Ectodermal cell (in vitro differentiated cells): ENCODE measurements at regions not wholly inside any gene's neighbourhood (a gene's known extent, or its start where the extent isn't known, plus 50 kb on each side); places are given as distances from the start of the nearest gene placed in this dataset.

ENCODE experiments used
- H3K27ac ChIP-seq: 2 replicates; pipeline ENCODE4 v1.7.0; 2013; ENCODE audit warnings: mild to moderate bottlenecking, low read depth, low read length; ENCODE audit not compliant: insufficient read depth, poor library complexity, severe bottlenecking
- H3K27me3 ChIP-seq: 2 replicates; pipeline ENCODE4 v1.7.0; 2013; ENCODE audit warnings: mild to moderate bottlenecking, low read length; ENCODE audit not compliant: insufficient read depth, control insufficient read depth, poor library complexity, severe bottlenecking
- H3K36me3 ChIP-seq: one replicate; pipeline ENCODE4 v1.7.0; 2013; ENCODE audit warnings: low read length; ENCODE audit not compliant: control insufficient read depth, insufficient read depth
- H3K4me1 ChIP-seq: one replicate; pipeline ENCODE4 v1.7.0; 2013; ENCODE audit warnings: low read length; ENCODE audit not compliant: control insufficient read depth, insufficient read depth
- H3K4me3 ChIP-seq: 2 replicates; pipeline ENCODE4 v1.7.0; 2013; ENCODE audit warnings: low read depth, low read length, control low read depth; ENCODE audit not compliant: insufficient read depth
- H3K9me3 ChIP-seq: 2 replicates; pipeline ENCODE4 v1.7.0; 2013; ENCODE audit warnings: mild to moderate bottlenecking, low read length, moderate library complexity; ENCODE audit not compliant: control insufficient read depth
- WGBS, 2 experiments: methylation state at CpG; one replicate each; pipeline ENCODE4 v1.1.7; 2013; ENCODE audit warnings: missing lambda C conversion rate in 2 of 2; 5-methylcytosine and 5-hydroxymethylcytosine counted together

GRCh38 chr10:111976557-111976956 lies 207.0 kb downstream of the GPAM start:
- no peak overlapping the region for H3K27ac ChIP-seq
- no peaks in the 10 kb centered on the region for H3K27me3 ChIP-seq
- no peak overlapping the region for H3K4me3 ChIP-seq
- H3K4me1 ChIP-seq, result no peaks in the 10 kb centered on the region
- H3K36me3 ChIP-seq, result no peaks in the 10 kb centered on the region
- no peaks in the 10 kb centered on the region for H3K9me3 ChIP-seq
- WGBS, 2 experiments, result 88 to 97% methylated on average over 2 of the region's 2 CpGs

- Histone ChIP-seq H3K4me1 (no peaks in the 10 kb centered on the region), H3K9me3 (no peaks in the 10 kb centered on the region), H3K27me3 (no peaks in the 10 kb centered on the region), H3K36me3 (no peaks in the 10 kb centered on the region), H3K4me3 (no peak overlapping the region), H3K27ac (no peak overlapping the region)
- 88 to 92% methylated on average over 6 of the region's 6 CpGs for WGBS, 2 experiments
These were observed 199.5 kb downstream of the GPAM start for GRCh38 chr10:111984057-111984456.

- Histone ChIP-seq H3K4me3 (no peak overlapping the region), H3K9me3 (no peaks in the 10 kb centered on the region), H3K27ac (no peak overlapping the region), H3K27me3 (no peaks in the 10 kb centered on the region), H3K4me1 (no peaks in the 10 kb centered on the region), H3K36me3 (no peaks in the 10 kb centered on the region)
These were observed 197.5 kb downstream of the GPAM start for GRCh38 chr10:111986079-111986478.

GRCh38 chr10:111988646-111989045 lies 194.9 kb downstream of the GPAM start:
- Histone ChIP-seq H3K36me3 (no peaks in the 10 kb centered on the region), H3K4me1 (no peaks in the 10 kb centered on the region), H3K27ac (no peak overlapping the region), H3K4me3 (no peak overlapping the region), H3K9me3 (no peaks in the 10 kb centered on the region), H3K27me3 (no peaks in the 10 kb centered on the region)
- 92 to 94% methylated on average over 14 of the region's 14 CpGs for whole genome bisulfite sequencing, 2 experiments

- no peaks in the 10 kb centered on the region for H3K4me1 ChIP-seq
These were observed 194.2 kb downstream of the GPAM start for GRCh38 chr10:111989136-111989911.

GRCh38 chr10:111990734-111991133 lies 192.8 kb downstream of the GPAM start:
- H3K4me3 ChIP-seq, result no peak overlapping the region
- H3K4me1 ChIP-seq, result no peaks in the 10 kb centered on the region
- H3K36me3 ChIP-seq, result no peaks in the 10 kb centered on the region
- no peak overlapping the region for H3K27ac ChIP-seq
- WGBS, 2 experiments, result 79 to 86% methylated on average over 3 of the region's 3 CpGs
- H3K9me3 ChIP-seq, result no peaks in the 10 kb centered on the region
- H3K27me3 ChIP-seq, result no peaks in the 10 kb centered on the region

More at GRCh38 chr10:111989136-111989911, 194.2 kb downstream of the GPAM start:
- H3K9me3 ChIP-seq, result no peaks in the 10 kb centered on the region
- WGBS, 2 experiments, result 93 to 95% methylated on average over 21 of the region's 21 CpGs
- H3K27ac ChIP-seq, result no peak overlapping the region
- H3K36me3 ChIP-seq, result no peaks in the 10 kb centered on the region
- no peak overlapping the region for H3K4me3 ChIP-seq
- no peaks in the 10 kb centered on the region for H3K27me3 ChIP-seq

GRCh38 chr10:111993321-111993720 lies 190.2 kb downstream of the GPAM start:
- 91 to 98% methylated on average over 1 of the region's 1 CpG for WGBS, 2 experiments
- H3K4me1 ChIP-seq, result no peaks in the 10 kb centered on the region

GRCh38 chr10:111993872-111994426 lies 189.6 kb downstream of the GPAM start:
- no peaks in the 10 kb centered on the region for H3K27me3 ChIP-seq
- H3K4me1 ChIP-seq, result peaks cover 5% of the 10 kb centered on the region
- no peaks in the 10 kb centered on the region for H3K36me3 ChIP-seq
- 92 to 93% methylated on average over 4 of the region's 4 CpGs for WGBS, 2 experiments
- H3K4me3 ChIP-seq, result no peak overlapping the region
- H3K9me3 ChIP-seq, result no peaks in the 10 kb centered on the region
- H3K27ac ChIP-seq, result no peak overlapping the region

More at GRCh38 chr10:111993321-111993720, 190.2 kb downstream of the GPAM start:
- Histone ChIP-seq H3K9me3 (no peaks in the 10 kb centered on the region), H3K36me3 (no peaks in the 10 kb centered on the region), H3K27ac (no peak overlapping the region), H3K27me3 (no peaks in the 10 kb centered on the region), H3K4me3 (no peak overlapping the region)

- no peaks in the 10 kb centered on the region for H3K36me3 ChIP-seq
- H3K9me3 ChIP-seq, result no peaks in the 10 kb centered on the region
- H3K27me3 ChIP-seq, result no peaks in the 10 kb centered on the region
- H3K4me3 ChIP-seq, result no peak overlapping the region
- H3K27ac ChIP-seq, result no peak overlapping the region
- WGBS, 2 experiments, result 86 to 89% methylated on average over 1 to 2 of the region's 2 CpGs
- peaks cover 16% of the 10 kb centered on the region for H3K4me1 ChIP-seq
These were observed 187.5 kb downstream of the GPAM start for GRCh38 chr10:111996103-111996502.

GRCh38 chr10:111998728-111999127 lies 184.8 kb downstream of the GPAM start:
- Histone ChIP-seq H3K27me3 (no peaks in the 10 kb centered on the region), H3K4me1 (peaks cover 16% of the 10 kb centered on the region), H3K4me3 (no peak overlapping the region), H3K36me3 (no peaks in the 10 kb centered on the region), H3K27ac (no peak overlapping the region), H3K9me3 (no peaks in the 10 kb centered on the region)
- WGBS, 2 experiments, result 88% methylated on average over 7 of the region's 7 CpGs
